ENCODE measurements at regions not wholly inside any gene's neighbourhood (a gene's known extent, or its start where the extent isn't known, plus 50 kb on each side); places are given as distances from the start of the nearest gene placed in this dataset.

GRCh38 chr1:58936973-58937372 is 153.1 kb upstream of the JUN start:
- no peak for TF ChIP-seq CTCF (conservative IDR thresholded peaks at IDR 0.05; ENCODE audit: low read length)
- no peak for TF ChIP-seq EZH2phosphoT487 (IDR thresholded peaks at IDR 0.05; ENCODE audit: borderline replicate concordance)

All from Loucy (cell line).